NT2/D1 (cell line): ENCODE measurements at regions not wholly inside any gene's neighbourhood (a gene's known extent, or its start where the extent isn't known, plus 50 kb on each side); places are given as distances from the start of the nearest gene placed in this dataset.

Experiments
- DNase-seq: peaks from one replicate; pipeline ENCODE4 v3.0.0-alpha.2; 2011; ENCODE audit warnings: low read depth, low spot score
- H3K27me3 ChIP-seq: 2 replicates; pipeline ENCODE4 v1.6.0; 2011; ENCODE audit warnings: mild to moderate bottlenecking; ENCODE audit not compliant: insufficient read length, insufficient read depth
- H3K36me3 ChIP-seq: 2 replicates; pipeline ENCODE4 v1.6.1; 2011; ENCODE audit warnings: mild to moderate bottlenecking, low read length, mixed read lengths; ENCODE audit not compliant: insufficient read depth, insufficient read length
- H3K4me1 ChIP-seq: 2 replicates; pipeline ENCODE4 v1.5.1; 2011; ENCODE audit not compliant: insufficient read depth, insufficient read length
- H3K4me3 ChIP-seq: 2 replicates; pipeline ENCODE4 v1.5.1; 2011; ENCODE audit warnings: low read depth; ENCODE audit not compliant: insufficient read length
- H3K9ac ChIP-seq: 2 replicates; pipeline ENCODE4 v1.6.0; 2011; ENCODE audit warnings: low read depth; ENCODE audit not compliant: insufficient read length
- H3K9me3 ChIP-seq: 2 replicates; pipeline ENCODE4 v1.5.1; 2011; ENCODE audit warnings: mild to moderate bottlenecking, low read length; ENCODE audit not compliant: insufficient read depth
- SUZ12 ChIP-seq: IDR thresholded peaks from 2 replicates; pipeline ENCODE4 v1.6.1; 2011; ENCODE audit not compliant: insufficient read length, insufficient read depth; ENCODE audit errors: extremely low read depth
- YY1 ChIP-seq: IDR thresholded peaks from 2 replicates; pipeline ENCODE4 v1.6.1; 2011; ENCODE audit not compliant: insufficient read length, insufficient read depth
- ZNF274 ChIP-seq: IDR thresholded peaks from 2 replicates; pipeline ENCODE4 v1.6.1; 2011; ENCODE audit warnings: mild to moderate bottlenecking, low read depth, low read length

DNA sequence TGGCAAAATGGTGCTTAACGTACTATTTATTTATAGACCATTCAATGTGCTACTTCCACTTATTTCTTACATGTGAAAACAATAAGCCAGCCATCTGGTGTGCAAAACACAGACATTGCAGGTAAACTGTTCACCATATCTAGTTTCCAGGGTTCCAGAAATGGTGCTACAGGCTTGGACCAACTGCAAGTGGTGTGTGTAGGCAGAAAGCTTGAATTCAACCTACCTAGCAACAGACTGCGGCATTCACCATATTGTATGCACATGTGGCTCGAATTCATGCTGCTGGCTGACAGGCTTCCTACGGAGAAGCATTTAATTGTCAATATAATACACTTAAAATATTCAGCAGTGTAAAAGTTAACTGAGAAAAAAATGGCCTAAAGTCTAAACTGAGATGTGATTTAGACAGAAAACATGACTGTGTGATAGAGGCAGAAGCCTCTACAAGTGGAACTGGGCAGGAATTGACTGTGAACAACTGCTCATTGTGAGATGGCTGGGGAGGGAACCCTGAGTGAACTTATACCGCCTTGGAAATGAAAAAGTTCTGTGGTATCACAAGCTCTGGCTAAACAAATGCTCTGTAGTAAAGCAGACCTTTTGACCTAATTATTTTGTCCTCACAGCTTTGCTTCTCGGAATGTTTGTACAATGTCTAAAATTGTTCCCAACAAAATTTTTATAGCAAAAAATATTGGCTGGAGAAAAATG, 434.7 kb downstream of the GRIA2 start:
- no peak for DNase-seq
- Histone ChIP-seq H3K9me3 (no peaks in the 10 kb centered on the region), H3K4me3 (no peak overlapping the region), H3K9ac (no peak overlapping the region), H3K36me3 (no peaks in the 10 kb centered on the region), H3K27me3 (no peaks in the 10 kb centered on the region), H3K4me1 (no peaks in the 10 kb centered on the region)
- TF ChIP-seq ZNF274 (no peak), YY1 (no peak), SUZ12 (no peak)

DNA sequence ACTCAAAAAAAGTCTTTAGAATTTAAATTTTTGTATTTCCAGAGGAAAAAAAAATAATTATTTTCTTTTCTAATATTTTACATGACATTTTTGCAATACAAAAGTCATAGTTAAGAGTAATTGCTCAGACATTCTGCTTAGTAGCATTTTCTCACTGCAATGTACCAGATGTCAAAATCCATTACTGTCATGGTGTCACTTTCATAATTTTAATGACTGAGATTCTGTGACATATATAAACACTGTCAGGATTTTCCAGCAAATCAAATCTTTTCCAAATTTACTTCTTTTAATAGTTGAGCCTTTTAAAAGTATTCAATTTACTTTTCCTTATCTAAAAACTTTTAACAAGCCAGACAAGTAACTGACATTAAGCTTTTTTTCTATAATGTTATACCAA, 422.7 kb downstream of the GRIA2 start:
- Histone ChIP-seq H3K4me3 (no peak overlapping the region), H3K9ac (no peak overlapping the region), H3K9me3 (no peaks in the 10 kb centered on the region), H3K4me1 (no peaks in the 10 kb centered on the region), H3K27me3 (no peaks in the 10 kb centered on the region), H3K36me3 (no peaks in the 10 kb centered on the region)
- no peak for DNase-seq
- TF ChIP-seq YY1 (no peak), ZNF274 (no peak), SUZ12 (no peak)

- H3K9ac ChIP-seq = no peak overlapping the region
- no peak for TF ChIP-seq SUZ12
- DNase-seq = no peak
- no peaks in the 10 kb centered on the region for H3K36me3 ChIP-seq
- H3K4me1 ChIP-seq = no peaks in the 10 kb centered on the region
- H3K9me3 ChIP-seq = no peaks in the 10 kb centered on the region; the same call in 1 of the 2 replicates
- no peaks in the 10 kb centered on the region for H3K27me3 ChIP-seq
- H3K4me3 ChIP-seq = no peak overlapping the region
Measured at GRCh38 chr4:157634057-157634456, 413.5 kb downstream of the GRIA2 start.

DNA sequence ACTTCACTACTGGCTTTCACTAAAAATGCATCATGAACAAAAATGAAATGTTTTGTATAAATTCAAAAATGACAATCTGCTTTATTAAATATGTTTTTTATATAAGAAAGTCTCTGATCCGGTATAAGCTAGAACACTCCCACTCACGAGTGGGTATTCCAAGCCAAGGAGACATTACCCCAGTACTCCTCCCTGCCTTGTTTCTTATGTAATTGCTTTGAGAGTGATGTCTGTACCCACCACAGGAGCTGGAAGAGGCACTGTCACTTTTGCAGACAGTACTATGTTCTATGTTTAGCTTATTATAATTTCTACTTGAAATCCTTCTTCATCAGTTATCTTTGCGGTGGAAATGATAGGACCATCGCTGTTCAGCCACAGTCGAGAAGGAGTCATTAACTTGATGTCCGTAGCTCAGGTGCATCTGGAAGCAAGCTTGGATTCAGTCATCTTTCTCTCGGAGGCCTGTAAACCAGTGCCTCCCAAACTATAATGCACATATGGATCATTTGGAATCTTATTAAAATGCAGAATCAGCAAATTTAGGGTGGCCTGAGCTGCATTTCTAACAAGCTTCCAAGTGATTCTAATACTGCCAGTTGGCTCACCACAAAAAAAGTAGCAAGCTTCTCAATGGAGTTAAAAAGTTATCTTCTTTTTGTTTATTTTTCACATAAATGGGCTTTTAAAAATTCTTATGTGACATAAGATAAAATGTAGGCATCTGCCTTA, 396.4 kb downstream of the GRIA2 start:
- H3K9me3 ChIP-seq = no peaks in the 10 kb centered on the region
- no peaks in the 10 kb centered on the region for H3K36me3 ChIP-seq
- H3K9ac ChIP-seq = no peak overlapping the region
- no peaks in the 10 kb centered on the region for H3K27me3 ChIP-seq
- H3K4me3 ChIP-seq = no peak overlapping the region
- DNase-seq = no peak
- no peaks in the 10 kb centered on the region for H3K4me1 ChIP-seq
- TF ChIP-seq SUZ12 (no peak), YY1 (no peak), ZNF274 (no peak)

- no peaks in the 10 kb centered on the region for H3K36me3 ChIP-seq
- H3K9ac ChIP-seq = no peak overlapping the region
- no peaks in the 10 kb centered on the region for H3K27me3 ChIP-seq
- TF ChIP-seq YY1 (no peak), SUZ12 (no peak), ZNF274 (no peak)
- H3K4me3 ChIP-seq = no peak overlapping the region
- DNase-seq = no peak
- H3K9me3 ChIP-seq = no peaks in the 10 kb centered on the region
- no peaks in the 10 kb centered on the region for H3K4me1 ChIP-seq
Measured at GRCh38 chr4:157607996-157608395, 387.5 kb downstream of the GRIA2 start.

DNA sequence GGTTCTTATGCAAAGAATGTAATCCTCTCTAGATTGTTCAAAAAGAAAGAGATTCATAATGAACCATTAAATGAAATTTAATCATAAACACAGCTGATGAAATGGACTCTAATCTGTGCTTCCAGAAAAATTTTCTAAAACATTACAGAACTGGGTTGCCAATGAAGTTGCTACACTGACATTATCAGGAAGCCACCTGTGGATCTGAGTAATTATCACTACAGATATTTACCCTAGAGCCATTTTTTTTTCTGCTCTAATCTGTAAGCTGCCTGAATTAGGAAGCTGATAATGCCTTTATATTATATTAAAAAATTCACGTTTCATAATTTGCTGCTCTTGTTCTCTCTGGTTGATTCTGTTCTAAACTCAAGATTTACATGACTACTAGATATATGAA, 380.1 kb downstream of the GRIA2 start:
- TF ChIP-seq SUZ12 = no peak
- no peaks in the 10 kb centered on the region for H3K9me3 ChIP-seq
- no peak for DNase-seq
- H3K9ac ChIP-seq = no peak overlapping the region
- no peak overlapping the region for H3K4me3 ChIP-seq
- H3K4me1 ChIP-seq = no peaks in the 10 kb centered on the region
- H3K27me3 ChIP-seq = no peaks in the 10 kb centered on the region
- H3K36me3 ChIP-seq = no peaks in the 10 kb centered on the region

DNA sequence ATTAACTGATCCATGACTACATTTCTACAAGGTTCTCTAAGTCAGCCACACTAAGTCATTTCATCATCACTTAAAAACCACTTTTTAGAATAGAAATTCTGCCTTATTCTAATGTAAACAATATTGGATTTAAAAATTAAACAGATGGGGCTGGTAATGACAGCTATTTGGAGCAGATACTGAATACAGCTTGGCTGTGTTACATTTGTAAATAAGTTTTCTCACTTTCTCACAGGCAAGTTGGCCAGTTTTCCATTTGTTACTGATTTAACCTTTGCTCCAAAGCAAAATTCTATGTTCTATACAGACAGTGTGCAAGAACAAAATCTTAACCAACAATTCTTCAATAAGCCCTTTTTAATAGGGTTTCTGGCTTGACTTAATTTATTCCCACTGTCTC, 370.7 kb downstream of the GRIA2 start:
- Histone ChIP-seq H3K4me1 (no peaks in the 10 kb centered on the region), H3K36me3 (no peaks in the 10 kb centered on the region), H3K4me3 (no peak overlapping the region), H3K27me3 (no peaks in the 10 kb centered on the region), H3K9me3 (no peaks in the 10 kb centered on the region), H3K9ac (no peak overlapping the region)
- DNase-seq = no peak
- no peak for TF ChIP-seq ZNF274
- no peak for TF ChIP-seq YY1
- no peak for TF ChIP-seq SUZ12
